CD4-positive, alpha-beta memory T cell (primary cell): ENCODE measurements at regions not wholly inside any gene's neighbourhood (a gene's known extent, or its start where the extent isn't known, plus 50 kb on each side); places are given as distances from the start of the nearest gene placed in this dataset.

Source experiments
- CTCF ChIA-PET: fragments of 350-600 bp; sonication (Branson Sonifier 250); formaldehyde crosslinking; loops from one replicate; lab custom pipeline; 2021; ENCODE audit warnings: inconsistent platforms; ENCODE audit not compliant: partially characterized antibody; lab: Charles Lee
- POLR2A ChIA-PET: fragments of 350-600 bp; sonication (Branson Sonifier 250); formaldehyde crosslinking; loops from one replicate; lab custom pipeline; 2021; ENCODE audit not compliant: partially characterized antibody; lab: Charles Lee
- DNase-seq, 5 donors: peaks; one replicate each; pipeline versions ENCODE4 v3.0.0 to v3.0.0-alpha.2; 2020 to 2022; ENCODE audit warnings: mixed read lengths in 1 of 5
- H3K27ac ChIP-seq: one replicate; pipeline ENCODE4 v1.7.0; 2013; ENCODE audit warnings: low read depth, low read length
- H3K27me3 ChIP-seq: 2 replicates; pipeline ENCODE4 v1.7.0; 2013; ENCODE audit warnings: mild to moderate bottlenecking, low read length, moderate library complexity; ENCODE audit not compliant: insufficient read depth
- H3K36me3 ChIP-seq: 2 replicates; pipeline ENCODE4 v1.7.0; 2013; ENCODE audit warnings: mild to moderate bottlenecking, low read length, moderate library complexity; ENCODE audit not compliant: insufficient read depth
- H3K4me1 ChIP-seq: 2 replicates; pipeline ENCODE4 v1.7.0; 2013; ENCODE audit warnings: mild to moderate bottlenecking, low read length, moderate library complexity; ENCODE audit not compliant: insufficient read depth
- H3K4me3 ChIP-seq, 2 donors: one replicate each; pipeline ENCODE4 v1.7.0; 2013; ENCODE audit warnings: low read length in 2 of 2, mild to moderate bottlenecking in 1 of 2
- H3K9me3 ChIP-seq, 2 donors: one replicate each; pipeline ENCODE4 v1.7.0; 2013; ENCODE audit warnings: low read length in 2 of 2, control low read depth in 1 of 2; ENCODE audit not compliant: control insufficient read depth in 1 of 2
- H3K27ac Mint-ChIP-seq, 7 donors: one replicate each; pipeline ENCODE4 v1.8.0; 2020 to 2021; ENCODE audit warnings: mixed read lengths in 7 of 7, mild to moderate bottlenecking in 6 of 7, inconsistent platforms in 3 of 7, moderate library complexity in 3 of 7
- H3K27me3 Mint-ChIP-seq, 2 donors: one replicate each; pipeline ENCODE4 v1.8.0; 2020 to 2021; ENCODE audit warnings: mixed read lengths in 2 of 2
- H3K36me3 Mint-ChIP-seq, 2 donors: one replicate each; pipeline ENCODE4 v1.8.0; 2020 to 2021; ENCODE audit warnings: mixed read lengths in 2 of 2, inconsistent platforms in 1 of 2, mild to moderate bottlenecking in 1 of 2
- H3K4me1 Mint-ChIP-seq, 4 donors: one replicate each; pipeline ENCODE4 v1.8.0; 2020 to 2021; ENCODE audit warnings: mixed read lengths in 4 of 4, mild to moderate bottlenecking in 1 of 4
- H3K4me3 Mint-ChIP-seq, 8 donors: one replicate each; pipeline ENCODE4 v1.8.0; 2020 to 2021; ENCODE audit warnings: mixed read lengths in 8 of 8, mild to moderate bottlenecking in 7 of 8, moderate library complexity in 6 of 8, inconsistent platforms in 3 of 8
- H3K9me3 Mint-ChIP-seq, 8 donors: one replicate each; pipeline ENCODE4 v1.8.0; 2020 to 2021; ENCODE audit warnings: mixed read lengths in 8 of 8, mild to moderate bottlenecking in 5 of 8, inconsistent platforms in 3 of 8, moderate library complexity in 1 of 8
- intact Hi-C: fragments of 100-400 bp; cut with micrococcal nuclease; formaldehyde crosslinking; loops from one replicate; pipeline ENCODE4 v1.15.1; 2023

- Mint-ChIP-seq H3K36me3 (no peaks in the 10 kb centered on the region), H3K9me3 (peaks cover 0 to 2% (median 0%) of the 10 kb centered on the region in 8 donors)
- intact Hi-C loops: no loop called here
Observed at GRCh38 chr10:125479059-125479458, 203.9 kb downstream of the TEX36 start.

GRCh38 chr10:125475815-125476214, 207.1 kb downstream of the TEX36 start:
- CTCF ChIA-PET: no interaction called here
- Histone ChIP-seq H3K4me1 (no peaks in the 10 kb centered on the region), H3K4me3 (no peak overlapping the region), H3K27me3 (no peaks in the 10 kb centered on the region), H3K36me3 (no peaks in the 10 kb centered on the region), H3K9me3 (no peaks in the 10 kb centered on the region), H3K27ac (no peak overlapping the region)
- DNase-seq: no peak
- H3K4me1 Mint-ChIP-seq: no peaks in the 10 kb centered on the region
- peaks cover 4% of the 10 kb centered on the region in 2 donors for H3K27me3 Mint-ChIP-seq
- H3K27ac Mint-ChIP-seq: no peak overlapping the region
- H3K4me3 Mint-ChIP-seq: no peak overlapping the region
- POLR2A ChIA-PET: no interaction called here
- no peaks in the 10 kb centered on the region for H3K36me3 Mint-ChIP-seq
- peaks cover 0 to 2% (median 0%) of the 10 kb centered on the region in 8 donors for H3K9me3 Mint-ChIP-seq
- intact Hi-C loops: no loop called here

More at GRCh38 chr10:125479059-125479458, 203.9 kb downstream of the TEX36 start:
- no peak overlapping the region for H3K4me3 Mint-ChIP-seq
- H3K4me1 Mint-ChIP-seq: no peaks in the 10 kb centered on the region
- no peak overlapping the region for H3K27ac Mint-ChIP-seq
- POLR2A ChIA-PET: no interaction called here
- H3K4me3 ChIP-seq: no peak overlapping the region
- H3K36me3 ChIP-seq: no peaks in the 10 kb centered on the region
- DNase-seq: no peak
- peaks cover 4 to 5% of the 10 kb centered on the region in 2 donors for H3K27me3 Mint-ChIP-seq
- no peaks in the 10 kb centered on the region for H3K4me1 ChIP-seq
- no peaks in the 10 kb centered on the region for H3K27me3 ChIP-seq
- H3K9me3 ChIP-seq: no peaks in the 10 kb centered on the region
- no peak overlapping the region for H3K27ac ChIP-seq
- CTCF ChIA-PET: no interaction called here

- no peak overlapping the region for H3K4me3 ChIP-seq
- H3K4me1 Mint-ChIP-seq: no peaks in the 10 kb centered on the region
- H3K36me3 ChIP-seq: no peaks in the 10 kb centered on the region
- POLR2A ChIA-PET: no interaction called here
- intact Hi-C loops: no loop called here
- no peaks in the 10 kb centered on the region for H3K9me3 ChIP-seq
- H3K4me3 Mint-ChIP-seq: peak overlapping the region in 1 of 8 donors; percentile 0
- no peaks in the 10 kb centered on the region for H3K4me1 ChIP-seq
- H3K27ac ChIP-seq: no peak overlapping the region
- peak in 1 of 5 donors; percentile 5 for DNase-seq
- no peaks in the 10 kb centered on the region for H3K36me3 Mint-ChIP-seq
- peak overlapping the region in 1 of 7 donors; percentile 17 for H3K27ac Mint-ChIP-seq
- CTCF ChIA-PET: no interaction called here
- H3K27me3 Mint-ChIP-seq: no peaks in the 10 kb centered on the region
- no peaks in the 10 kb centered on the region for H3K27me3 ChIP-seq
- H3K9me3 Mint-ChIP-seq: no peaks in the 10 kb centered on the region
Observed at GRCh38 chr10:125473143-125473793, 209.7 kb downstream of the TEX36 start.

GRCh38 chr10:125472010-125472607, 210.9 kb downstream of the TEX36 start:
- no peak for DNase-seq
- H3K9me3 ChIP-seq: no peaks in the 10 kb centered on the region
- no peaks in the 10 kb centered on the region for H3K27me3 Mint-ChIP-seq
- H3K36me3 Mint-ChIP-seq: no peaks in the 10 kb centered on the region
- no peak overlapping the region for H3K27ac Mint-ChIP-seq
- H3K9me3 Mint-ChIP-seq: no peaks in the 10 kb centered on the region
- no peak overlapping the region for H3K27ac ChIP-seq
- H3K36me3 ChIP-seq: no peaks in the 10 kb centered on the region
- ChIA-PET CTCF (no interaction called here), POLR2A (no interaction called here)
- H3K4me1 ChIP-seq: no peaks in the 10 kb centered on the region
- no peak overlapping the region for H3K4me3 Mint-ChIP-seq
- H3K27me3 ChIP-seq: no peaks in the 10 kb centered on the region
- intact Hi-C loops: no loop called here
- no peak overlapping the region for H3K4me3 ChIP-seq
- no peaks in the 10 kb centered on the region for H3K4me1 Mint-ChIP-seq

GRCh38 chr10:125468278-125468677, 214.7 kb downstream of the TEX36 start:
- no peaks in the 10 kb centered on the region for H3K36me3 ChIP-seq
- DNase-seq: no peak
- CTCF ChIA-PET: no interaction called here
- H3K27ac Mint-ChIP-seq: no peak overlapping the region
- POLR2A ChIA-PET: no interaction called here
- no peak overlapping the region for H3K27ac ChIP-seq
- H3K27me3 Mint-ChIP-seq: no peaks in the 10 kb centered on the region
- no peaks in the 10 kb centered on the region for H3K27me3 ChIP-seq
- H3K4me3 Mint-ChIP-seq: no peak overlapping the region
- H3K4me1 ChIP-seq: no peaks in the 10 kb centered on the region
- H3K36me3 Mint-ChIP-seq: no peaks in the 10 kb centered on the region
- intact Hi-C loops: no loop called here
- H3K9me3 Mint-ChIP-seq: no peaks in the 10 kb centered on the region
- no peaks in the 10 kb centered on the region for H3K4me1 Mint-ChIP-seq
- H3K4me3 ChIP-seq: no peak overlapping the region
- no peaks in the 10 kb centered on the region for H3K9me3 ChIP-seq

DNA sequence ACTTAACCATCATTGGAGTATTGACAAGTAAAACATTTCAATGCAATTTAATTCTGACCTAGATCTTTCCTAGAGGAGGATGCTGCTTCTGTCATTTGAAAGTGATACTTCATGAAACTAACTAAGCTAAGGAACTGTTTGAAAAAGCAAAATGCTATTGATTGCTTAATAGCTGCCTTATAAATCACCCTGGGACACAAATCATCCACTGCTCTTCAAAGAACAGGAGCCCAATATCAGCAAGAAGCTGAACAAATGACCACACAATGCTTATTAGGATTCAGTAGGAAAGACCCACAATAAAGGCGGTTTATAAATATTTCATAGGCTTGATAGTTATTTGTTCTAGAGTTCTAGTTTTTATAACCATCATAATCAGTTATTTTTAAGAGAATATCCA, 216.3 kb downstream of the TEX36 start:
- Mint-ChIP-seq H3K36me3 (no peaks in the 10 kb centered on the region), H3K27me3 (no peaks in the 10 kb centered on the region), H3K4me1 (no peaks in the 10 kb centered on the region), H3K9me3 (no peaks in the 10 kb centered on the region), H3K4me3 (no peak overlapping the region), H3K27ac (no peak overlapping the region)
- intact Hi-C loops: no loop called here
- no peaks in the 10 kb centered on the region for H3K27me3 ChIP-seq
- DNase-seq: no peak
- CTCF ChIA-PET: no interaction called here
- no peaks in the 10 kb centered on the region for H3K4me1 ChIP-seq
- no peaks in the 10 kb centered on the region for H3K36me3 ChIP-seq
- POLR2A ChIA-PET: no interaction called here
- no peak overlapping the region for H3K27ac ChIP-seq
- no peak overlapping the region for H3K4me3 ChIP-seq
- H3K9me3 ChIP-seq: no peaks in the 10 kb centered on the region

DNA sequence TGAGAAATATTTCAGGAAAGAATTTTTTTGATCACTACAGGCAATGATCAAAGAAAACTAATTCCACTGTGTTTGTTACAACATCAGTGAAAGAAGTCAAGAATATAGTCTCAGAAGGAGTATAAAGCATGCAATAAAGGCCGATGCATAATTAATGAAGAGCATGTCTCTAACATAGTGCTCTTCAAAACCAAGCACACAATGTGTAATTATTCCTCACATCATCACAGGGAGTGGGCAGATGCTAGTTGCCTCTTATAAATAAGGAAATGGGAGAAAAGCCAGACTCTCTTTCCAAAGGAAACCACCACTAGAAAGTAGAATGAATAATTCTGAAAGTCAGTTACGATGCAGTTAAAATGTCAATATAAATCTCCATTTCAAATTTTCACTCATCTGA, 220.1 kb downstream of the TEX36 start:
- POLR2A ChIA-PET: no interaction called here
- DNase-seq: no peak
- H3K4me1 ChIP-seq: no peaks in the 10 kb centered on the region
- H3K27me3 ChIP-seq: no peaks in the 10 kb centered on the region
- CTCF ChIA-PET: no interaction called here
- H3K36me3 ChIP-seq: no peaks in the 10 kb centered on the region
- no peaks in the 10 kb centered on the region for H3K9me3 ChIP-seq
- no peak overlapping the region for H3K27ac Mint-ChIP-seq
- intact Hi-C loops: no loop called here
- H3K27me3 Mint-ChIP-seq: no peaks in the 10 kb centered on the region
- no peak overlapping the region for H3K27ac ChIP-seq
- peaks cover 0 to 3% (median 0%) of the 10 kb centered on the region in 8 donors for H3K9me3 Mint-ChIP-seq
- no peaks in the 10 kb centered on the region for H3K36me3 Mint-ChIP-seq
- H3K4me3 Mint-ChIP-seq: no peak overlapping the region
- H3K4me3 ChIP-seq: no peak overlapping the region
- no peaks in the 10 kb centered on the region for H3K4me1 Mint-ChIP-seq
